BJ (cell line): ENCODE measurements at regions not wholly inside any gene's neighbourhood (a gene's known extent, or its start where the extent isn't known, plus 50 kb on each side); places are given as distances from the start of the nearest gene placed in this dataset.

Experiments
- CTCF ChIA-PET: fragments of 350-600 bp; formaldehyde crosslinking; extraction: SDS; loops from one replicate; lab custom pipeline; 2021; ENCODE audit warnings: antibody characterized with exemption, inconsistent platforms; lab: Yijun Ruan, JAX
- POLR2A ChIA-PET: fragments of 300-600 bp; sonication (Branson Sonifier 250); formaldehyde crosslinking; extraction: SDS; loops from one replicate; lab custom pipeline; 2021; ENCODE audit warnings: antibody characterized with exemption; lab: Charles Lee
- DNase-seq: peaks from one replicate; pipeline ENCODE4 v3.0.0-alpha.2; 2011; ENCODE audit warnings: low read depth
- H3K27me3 ChIP-seq: 2 replicates; pipeline ENCODE4 v1.6.0; 2011; ENCODE audit warnings: low read length; ENCODE audit not compliant: control insufficient read depth, insufficient read depth
- H3K36me3 ChIP-seq: 2 replicates; pipeline ENCODE4 v1.5.1; 2011; ENCODE audit warnings: low read length; ENCODE audit not compliant: control insufficient read depth, insufficient read depth
- H3K4me3 ChIP-seq: 2 replicates; pipeline ENCODE4 v1.5.1; 2011; ENCODE audit warnings: low read depth, mild to moderate bottlenecking, control low read depth, low read length
- TF ChIP-seq, protein P1 (sequence below): IDR thresholded peaks from 2 replicates; pipeline ENCODE4 v1.5.1; 2011; ENCODE audit warnings: low read depth, mild to moderate bottlenecking, control low read depth, inconsistent platforms, low read length, moderate library complexity; ENCODE audit not compliant: insufficient read depth

DNA sequence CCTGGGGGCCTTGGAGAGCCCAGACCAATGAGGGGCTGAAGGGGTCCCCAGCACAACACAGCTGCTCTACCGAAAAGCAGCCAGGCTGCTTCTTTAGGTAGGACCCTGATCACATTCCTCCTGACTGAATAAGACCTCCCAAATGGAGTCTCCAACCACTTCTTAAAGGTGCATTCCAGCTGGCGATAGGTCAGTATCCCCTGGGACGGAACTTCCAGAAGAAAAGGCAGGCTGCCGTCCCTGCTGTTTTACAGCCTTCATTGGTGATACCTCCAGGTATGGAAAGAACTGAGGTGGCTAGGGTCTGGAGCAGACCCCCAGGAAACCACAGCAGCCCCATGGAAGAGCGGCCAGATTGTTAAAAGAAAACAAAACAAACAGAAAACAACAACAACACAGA lies 340.6 kb downstream of the BTG1 start:
- Histone ChIP-seq H3K27me3 (no peaks in the 10 kb centered on the region), H3K36me3 (no peaks in the 10 kb centered on the region), H3K4me3 (no peak overlapping the region)
- POLR2A ChIA-PET, result no interaction called here
- CTCF ChIA-PET, result interaction anchor here (0.9 to 1.4 kb wide), 4 partner anchors 12 to 339 kb away, joined by 3 to 7 read pairs (median 4); no protein-coding TSS in a partner anchor
- no peak for DNase-seq
- TF ChIP-seq, protein P1, sequence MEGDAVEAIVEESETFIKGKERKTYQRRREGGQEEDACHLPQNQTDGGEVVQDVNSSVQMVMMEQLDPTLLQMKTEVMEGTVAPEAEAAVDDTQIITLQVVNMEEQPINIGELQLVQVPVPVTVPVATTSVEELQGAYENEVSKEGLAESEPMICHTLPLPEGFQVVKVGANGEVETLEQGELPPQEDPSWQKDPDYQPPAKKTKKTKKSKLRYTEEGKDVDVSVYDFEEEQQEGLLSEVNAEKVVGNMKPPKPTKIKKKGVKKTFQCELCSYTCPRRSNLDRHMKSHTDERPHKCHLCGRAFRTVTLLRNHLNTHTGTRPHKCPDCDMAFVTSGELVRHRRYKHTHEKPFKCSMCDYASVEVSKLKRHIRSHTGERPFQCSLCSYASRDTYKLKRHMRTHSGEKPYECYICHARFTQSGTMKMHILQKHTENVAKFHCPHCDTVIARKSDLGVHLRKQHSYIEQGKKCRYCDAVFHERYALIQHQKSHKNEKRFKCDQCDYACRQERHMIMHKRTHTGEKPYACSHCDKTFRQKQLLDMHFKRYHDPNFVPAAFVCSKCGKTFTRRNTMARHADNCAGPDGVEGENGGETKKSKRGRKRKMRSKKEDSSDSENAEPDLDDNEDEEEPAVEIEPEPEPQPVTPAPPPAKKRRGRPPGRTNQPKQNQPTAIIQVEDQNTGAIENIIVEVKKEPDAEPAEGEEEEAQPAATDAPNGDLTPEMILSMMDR, result no peak

DNA sequence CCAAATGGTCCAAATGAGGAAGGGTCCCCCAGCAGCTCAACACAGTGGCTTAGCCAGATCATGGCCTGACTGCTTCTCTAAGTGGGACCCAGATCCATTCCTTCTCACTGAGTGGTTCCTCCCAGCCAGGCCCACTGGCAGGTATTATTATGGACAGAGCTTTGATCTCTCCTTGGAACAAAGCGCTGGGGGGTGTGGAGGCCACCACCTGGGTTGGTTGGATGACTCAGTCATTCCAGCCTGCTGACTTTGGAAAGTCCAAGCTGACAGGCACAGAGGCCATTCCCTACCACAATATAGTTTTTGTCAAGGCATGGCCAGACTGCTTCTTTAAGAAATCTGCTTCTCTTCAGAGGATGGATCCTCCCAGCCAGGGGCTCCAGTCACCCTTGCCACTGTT lies 341.1 kb downstream of the BTG1 start:
- Histone ChIP-seq H3K4me3 (no peak overlapping the region), H3K36me3 (no peaks in the 10 kb centered on the region), H3K27me3 (no peaks in the 10 kb centered on the region)
- ChIA-PET CTCF (interaction anchor here (0.9 to 1.4 kb wide), 4 partner anchors 13 to 340 kb away, joined by 3 to 7 read pairs (median 4); no protein-coding TSS in a partner anchor), POLR2A (no interaction called here)
- no peak for DNase-seq
- TF ChIP-seq, protein P1, result no peak

DNA sequence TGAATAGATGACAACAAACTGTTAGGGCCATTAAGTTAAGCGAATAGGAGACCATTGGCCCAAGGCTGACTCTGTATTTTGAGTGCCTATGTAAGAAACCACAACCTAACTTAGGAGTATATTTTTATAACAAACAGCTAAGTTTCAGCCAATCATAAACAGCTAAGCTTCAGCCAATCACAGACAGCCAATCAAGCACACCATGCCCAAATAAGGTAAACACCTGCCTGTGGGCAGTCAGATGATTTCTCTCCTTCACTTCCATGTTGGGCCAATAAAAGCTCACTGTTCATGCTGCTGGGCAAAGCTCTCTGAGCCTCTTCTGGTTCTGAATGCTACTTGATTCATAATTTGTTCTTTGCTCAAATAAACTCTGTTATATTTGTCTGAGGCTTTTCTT lies 344.6 kb downstream of the BTG1 start:
- TF ChIP-seq, protein P1, result no peak
- Histone ChIP-seq H3K27me3 (no peaks in the 10 kb centered on the region), H3K4me3 (no peak overlapping the region), H3K36me3 (no peaks in the 10 kb centered on the region)
- DNase-seq, result no peak
- POLR2A ChIA-PET, result no interaction called here
- CTCF ChIA-PET, result interaction anchor here (1.2 to 2.8 kb wide), 2 partner anchors 10 to 419 kb away, joined by 3 to 13 read pairs; no protein-coding TSS in a partner anchor

DNA sequence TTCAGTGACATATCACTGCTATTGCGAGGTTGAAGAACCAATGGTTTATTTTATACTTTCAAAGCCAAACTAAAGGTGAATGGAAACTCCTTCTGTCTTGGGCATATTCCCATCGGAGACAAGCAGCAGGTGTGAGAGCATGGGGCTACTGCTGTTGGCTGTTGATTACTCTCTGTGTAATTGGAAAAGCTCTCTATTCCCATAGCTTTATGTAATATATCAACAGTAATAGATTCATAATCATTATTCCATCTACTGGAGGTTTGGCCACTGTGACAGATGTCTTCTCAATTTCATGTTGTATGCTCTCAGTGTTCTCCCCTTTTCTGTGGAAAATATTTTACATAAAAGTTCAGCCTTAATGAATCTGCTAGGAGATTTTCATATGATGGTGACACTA lies 352.0 kb downstream of the BTG1 start:
- TF ChIP-seq, protein P1, result no peak
- DNase-seq, result no peak
- CTCF ChIA-PET, result no interaction called here
- H3K27me3 ChIP-seq, result no peaks in the 10 kb centered on the region
- POLR2A ChIA-PET, result no interaction called here
- no peaks in the 10 kb centered on the region for H3K36me3 ChIP-seq
- H3K4me3 ChIP-seq, result no peak overlapping the region

DNA sequence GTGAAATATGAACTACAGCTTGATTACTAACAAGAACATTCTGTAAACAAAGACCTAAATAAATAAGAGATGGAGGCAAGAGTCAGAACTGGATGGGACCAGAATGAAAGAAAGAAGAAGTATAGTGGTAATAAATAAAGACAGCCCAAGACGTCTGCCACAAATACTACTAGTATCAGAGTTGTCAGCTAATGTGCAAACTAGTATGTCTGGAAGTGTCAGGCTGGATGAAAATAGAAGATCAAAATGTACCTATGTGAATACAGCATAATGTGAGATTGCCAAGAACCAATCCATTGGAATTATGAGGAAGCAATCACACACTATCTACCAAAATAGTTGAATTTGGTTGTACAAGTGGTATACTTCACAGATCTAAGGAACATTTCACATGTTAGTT lies 353.0 kb downstream of the BTG1 start:
- Histone ChIP-seq H3K27me3 (no peaks in the 10 kb centered on the region), H3K36me3 (no peaks in the 10 kb centered on the region), H3K4me3 (no peak overlapping the region)
- TF ChIP-seq, protein P1, result no peak
- ChIA-PET CTCF (interaction anchor here (1.2 kb wide), 1 partner anchor 15 kb away, joined by 3 read pairs; no protein-coding TSS in a partner anchor), POLR2A (no interaction called here)
- DNase-seq, result no peak
